HEK293T (cell line): ENCODE measurements at regions not wholly inside any gene's neighbourhood (a gene's known extent, or its start where the extent isn't known, plus 50 kb on each side); places are given as distances from the start of the nearest gene placed in this dataset.

Source experiments
- PKNOX1 ChIP-seq: fragments of 450-650 bp; IDR thresholded peaks from 2 replicates; pipeline ENCODE4 v1.6.1; 2016
- SP1 ChIP-seq: fragments of 450-650 bp; IDR thresholded peaks from 2 replicates; pipeline ENCODE4 v1.6.1; 2017
- TARDBP ChIP-seq: fragments of 450-650 bp; IDR thresholded peaks from 2 replicates; pipeline ENCODE4 v1.6.1; 2016

GRCh38 chr7:50962962-50963374, 180.3 kb upstream of the GRB10 start:
- TF ChIP-seq SP1 (no peak), PKNOX1 (no peak), TARDBP (no peak)
